HCT116 (cell line): ENCODE measurements at regions not wholly inside any gene's neighbourhood (a gene's known extent, or its start where the extent isn't known, plus 50 kb on each side); places are given as distances from the start of the nearest gene placed in this dataset.

Source experiments
- ATAC-seq: fragments of 200-7000 bp; cut with Tn5 transposase; 2 replicates; pipeline ENCODE4 v1.9.1; 2020; ENCODE audit warnings: mild to moderate bottlenecking, moderate library complexity
- BruUV-seq: library from RNA; stranded (reverse); fragments of 400-500 nt; replicated peaks from 2 replicates; lab custom pipeline; 2021; lab: Mats Ljungman, UMichigan
- CTCF ChIA-PET: fragments of 300-600 bp; sonication (Branson Sonifier 250); formaldehyde crosslinking; loops from one replicate; lab custom pipeline; 2021; ENCODE audit warnings: antibody characterized with exemption; lab: Charles Lee
- POLR2A ChIA-PET: fragments of 300-600, 350-600 bp; sonication (Branson Sonifier 250); formaldehyde crosslinking; loops from one replicate; lab custom pipeline; 2021; ENCODE audit warnings: antibody characterized with exemption; lab: Charles Lee
- RAD21 ChIA-PET, 2 experiments: fragments of 300-600 bp; sonication (Branson Sonifier 250); formaldehyde crosslinking; loops; one replicate each; lab custom pipeline; 2023; ENCODE audit warnings: low total read pairs in 2 of 2; ENCODE audit not compliant: uncharacterized antibody in 2 of 2, unreplicated experiment in 2 of 2, low non-redundant PET in 1 of 2; lab: Charles Lee
- DNase-seq: peaks from one replicate; pipeline ENCODE4 v3.0.0-alpha.2; 2010; ENCODE audit warnings: low read depth, low spot score
- H2AFZ ChIP-seq: fragments of 200-600 bp; shearing (Covaris generic), sonication (generic); 2 replicates; pipeline ENCODE4 v1.6.1; 2017; ENCODE audit warnings: low read depth, mixed run types, mixed read lengths, antibody characterized with exemption, low read length; ENCODE audit not compliant: poor library complexity, severe bottlenecking
- H3K27ac ChIP-seq: 2 replicates; pipeline ENCODE4 v1.5.1; 2012; ENCODE audit warnings: low read depth, low read length
- H3K27me3 ChIP-seq: fragments of 200-600 bp; sonication (generic); 2 replicates; pipeline ENCODE4 v1.6.1; 2016; ENCODE audit warnings: mixed run types, low read length, mixed read lengths; ENCODE audit not compliant: insufficient read depth
- H3K36me3 ChIP-seq, 2 experiments: fragments of 200-500 bp in 1 of 2; fragments of 200-600 bp in 1 of 2; sonication (Bioruptor generic) in 1 of 2; sonication (generic) in 1 of 2; 2 replicates each; pipeline versions ENCODE4 v1.5.1 to v1.6.1; 2014 to 2016; ENCODE audit warnings: low read length in 2 of 2, inconsistent platforms in 1 of 2, mixed read lengths in 1 of 2, mixed run types in 1 of 2; ENCODE audit not compliant: insufficient read depth in 2 of 2, control insufficient read depth in 1 of 2
- H3K4me1 ChIP-seq, 2 experiments: fragments of 200-600 bp in 1 of 2; sonication (generic) in 1 of 2; 2 replicates each; pipeline versions ENCODE4 v1.5.1 to v1.6.1; 2012 to 2017; ENCODE audit warnings: low read length in 2 of 2, inconsistent platforms in 1 of 2, mild to moderate bottlenecking in 1 of 2, mixed read lengths in 1 of 2, mixed run types in 1 of 2, moderate library complexity in 1 of 2; ENCODE audit not compliant: insufficient read depth in 2 of 2, control insufficient read depth in 1 of 2
- H3K4me2 ChIP-seq: fragments of 200-600 bp; sonication (generic); 2 replicates; pipeline ENCODE4 v1.6.1; 2017; ENCODE audit warnings: mixed run types, low read length, mixed read lengths
- H3K4me3 ChIP-seq, 2 experiments: fragments of 200-600 bp in 1 of 2; sonication (generic) in 1 of 2; replicated peaks in 1 of 2; 2 replicates each; pipeline ENCODE4 v1.5.1; 2011 to 2016; ENCODE audit warnings: low read length in 2 of 2, control low read depth in 1 of 2, low read depth in 1 of 2, mild to moderate bottlenecking in 1 of 2, mixed read lengths in 1 of 2, mixed run types in 1 of 2
- H3K79me2 ChIP-seq: fragments of 200-600 bp; sonication (generic); 2 replicates; pipeline ENCODE4 v1.6.1; 2017; ENCODE audit warnings: mild to moderate bottlenecking, mixed run types, low read length, moderate library complexity, mixed read lengths; ENCODE audit not compliant: insufficient read depth
- H3K9ac ChIP-seq: fragments of 200-600 bp; sonication (generic); 2 replicates; pipeline ENCODE4 v1.6.1; 2016; ENCODE audit warnings: low read length, mixed read lengths
- H3K9me2 ChIP-seq: fragments of 200-600 bp; sonication (generic), shearing (Covaris generic); 2 replicates; pipeline ENCODE4 v1.6.1; 2017; ENCODE audit warnings: mixed run types, mild to moderate bottlenecking, moderate library complexity; ENCODE audit not compliant: insufficient read depth
- H3K9me3 ChIP-seq, 2 experiments: fragments of 200-500 bp in 1 of 2; fragments of 200-600 bp in 1 of 2; sonication (Bioruptor generic) in 1 of 2; sonication (generic) in 1 of 2; 2 replicates each; pipeline ENCODE4 v1.6.1; 2014 to 2017; ENCODE audit warnings: low read length in 2 of 2, mixed read lengths in 2 of 2, inconsistent platforms in 1 of 2, low read depth in 1 of 2, mild to moderate bottlenecking in 1 of 2, mixed run types in 1 of 2, moderate library complexity in 1 of 2; ENCODE audit not compliant: control insufficient read depth in 1 of 2, insufficient read depth in 1 of 2
- H4K20me1 ChIP-seq: fragments of 200-600 bp; sonication (generic), shearing (Covaris generic); 2 replicates; pipeline ENCODE4 v1.6.1; 2017; ENCODE audit warnings: mixed run types, mild to moderate bottlenecking, moderate library complexity; ENCODE audit not compliant: insufficient read depth
- EGR1 ChIP-seq: IDR thresholded peaks from 2 replicates; pipeline ENCODE4 v1.6.1; 2012; ENCODE audit warnings: low read depth
- EZH2 ChIP-seq: fragments of 200-600 bp; sonication (generic); IDR thresholded peaks from 2 replicates; pipeline ENCODE4 v1.6.1; 2017; ENCODE audit warnings: antibody characterized with exemption, mixed run types
- POLR2AphosphoS5 ChIP-seq: IDR thresholded peaks from 2 replicates; pipeline ENCODE4 v1.6.1; 2011; ENCODE audit warnings: mild to moderate bottlenecking, low read depth, low read length, moderate library complexity
- RAD21 ChIP-seq: IDR thresholded peaks from 2 replicates; pipeline ENCODE4 v1.6.1; 2012; ENCODE audit warnings: low read depth, mild to moderate bottlenecking
- SIN3A ChIP-seq: IDR thresholded peaks from 2 replicates; pipeline ENCODE4 v1.6.1; 2012; ENCODE audit warnings: low read depth
- SRF ChIP-seq: IDR thresholded peaks from 2 replicates; pipeline ENCODE4 v1.6.1; 2012; ENCODE audit warnings: low read depth
- ZFX ChIP-seq: fragments of 450-650 bp; IDR thresholded peaks from 2 replicates; pipeline ENCODE4 v1.6.1; 2017
- ZNF274 ChIP-seq: fragments of 200-500 bp; sonication (Bioruptor generic); IDR thresholded peaks from 2 replicates; pipeline ENCODE4 v1.6.1; 2014; ENCODE audit warnings: mild to moderate bottlenecking, low read depth, low read length, inconsistent platforms
- intact Hi-C: fragments of 100-400 bp; cut with micrococcal nuclease; formaldehyde crosslinking; loops from 2 replicates; pipeline ENCODE4 v1.10.0; 2022
- TF ChIP-seq, protein P1 (sequence below): IDR thresholded peaks from 2 replicates; pipeline ENCODE4 v1.6.1; 2012
- TF ChIP-seq, protein P2 (sequence below): IDR thresholded peaks from 2 replicates; pipeline ENCODE4 v1.6.1; 2012
- TF ChIP-seq, protein P3 (sequence below): IDR thresholded peaks from 2 replicates; pipeline ENCODE4 v1.6.1; 2011; ENCODE audit warnings: mild to moderate bottlenecking, low read length, moderate library complexity; ENCODE audit not compliant: insufficient replicate concordance; ENCODE audit errors: extremely low read depth
- TF ChIP-seq, protein P4 (sequence below), 3 experiments: fragments of 200-600 bp in 1 of 3; sonication (generic) in 1 of 3; IDR thresholded peaks in 2 of 3; conservative IDR thresholded peaks in 1 of 3; 2 replicates each; pipeline ENCODE4 v1.5.1; 2012 to 2017; ENCODE audit warnings: low read depth in 2 of 3, low read length in 2 of 3, antibody characterized with exemption in 1 of 3, borderline replicate concordance in 1 of 3, control low read depth in 1 of 3, mild to moderate bottlenecking in 1 of 3, mixed read lengths in 1 of 3, mixed run types in 1 of 3, moderate library complexity in 1 of 3; ENCODE audit not compliant: insufficient read depth in 1 of 3

DNA sequence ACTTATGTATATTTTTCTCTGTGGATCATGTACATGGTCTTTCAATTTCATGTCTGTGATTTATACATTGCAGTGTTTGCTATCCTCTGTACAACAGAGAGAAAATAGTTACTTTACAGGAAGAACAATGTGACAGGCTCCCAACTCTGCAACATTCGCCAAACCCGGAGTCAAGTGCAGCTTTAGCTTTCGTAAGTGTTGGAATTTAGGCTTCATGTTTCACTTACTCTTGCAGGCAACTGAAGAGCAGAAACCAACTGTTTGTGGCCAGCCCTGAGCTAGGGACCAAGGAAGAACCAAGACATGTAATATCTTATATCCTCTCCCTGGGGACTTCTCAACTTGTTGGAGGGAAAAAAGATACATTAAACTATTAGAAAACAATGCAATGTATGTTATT, 147.9 kb downstream of the C5orf15 start:
- no peaks in the 10 kb centered on the region for H3K79me2 ChIP-seq
- H3K36me3 ChIP-seq = no peaks in the 10 kb centered on the region
- H3K27ac ChIP-seq = no peak overlapping the region
- no TSS peak for BruUV-seq
- no peak overlapping the region for H3K4me2 ChIP-seq
- no peak overlapping the region for H2AFZ ChIP-seq
- H3K4me1 ChIP-seq = no peaks in the 10 kb centered on the region
- H3K9me3 ChIP-seq = no peaks in the 10 kb centered on the region
- ChIA-PET RAD21 (no interaction called here), CTCF (no interaction called here), POLR2A (no interaction called here)
- TF ChIP-seq, protein P1, sequence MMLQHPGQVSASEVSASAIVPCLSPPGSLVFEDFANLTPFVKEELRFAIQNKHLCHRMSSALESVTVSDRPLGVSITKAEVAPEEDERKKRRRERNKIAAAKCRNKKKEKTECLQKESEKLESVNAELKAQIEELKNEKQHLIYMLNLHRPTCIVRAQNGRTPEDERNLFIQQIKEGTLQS = no peak
- TF ChIP-seq RAD21 = no peak
- no peak for TF ChIP-seq EGR1
- no peak for TF ChIP-seq ZFX
- no peak for TF ChIP-seq SRF
- TF ChIP-seq, protein P2, sequence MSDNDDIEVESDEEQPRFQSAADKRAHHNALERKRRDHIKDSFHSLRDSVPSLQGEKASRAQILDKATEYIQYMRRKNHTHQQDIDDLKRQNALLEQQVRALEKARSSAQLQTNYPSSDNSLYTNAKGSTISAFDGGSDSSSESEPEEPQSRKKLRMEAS = no peak
- TF ChIP-seq, protein P3, sequence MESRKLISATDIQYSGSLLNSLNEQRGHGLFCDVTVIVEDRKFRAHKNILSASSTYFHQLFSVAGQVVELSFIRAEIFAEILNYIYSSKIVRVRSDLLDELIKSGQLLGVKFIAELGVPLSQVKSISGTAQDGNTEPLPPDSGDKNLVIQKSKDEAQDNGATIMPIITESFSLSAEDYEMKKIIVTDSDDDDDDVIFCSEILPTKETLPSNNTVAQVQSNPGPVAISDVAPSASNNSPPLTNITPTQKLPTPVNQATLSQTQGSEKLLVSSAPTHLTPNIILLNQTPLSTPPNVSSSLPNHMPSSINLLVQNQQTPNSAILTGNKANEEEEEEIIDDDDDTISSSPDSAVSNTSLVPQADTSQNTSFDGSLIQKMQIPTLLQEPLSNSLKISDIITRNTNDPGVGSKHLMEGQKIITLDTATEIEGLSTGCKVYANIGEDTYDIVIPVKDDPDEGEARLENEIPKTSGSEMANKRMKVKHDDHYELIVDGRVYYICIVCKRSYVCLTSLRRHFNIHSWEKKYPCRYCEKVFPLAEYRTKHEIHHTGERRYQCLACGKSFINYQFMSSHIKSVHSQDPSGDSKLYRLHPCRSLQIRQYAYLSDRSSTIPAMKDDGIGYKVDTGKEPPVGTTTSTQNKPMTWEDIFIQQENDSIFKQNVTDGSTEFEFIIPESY = no peak
- TF ChIP-seq, protein P4, sequence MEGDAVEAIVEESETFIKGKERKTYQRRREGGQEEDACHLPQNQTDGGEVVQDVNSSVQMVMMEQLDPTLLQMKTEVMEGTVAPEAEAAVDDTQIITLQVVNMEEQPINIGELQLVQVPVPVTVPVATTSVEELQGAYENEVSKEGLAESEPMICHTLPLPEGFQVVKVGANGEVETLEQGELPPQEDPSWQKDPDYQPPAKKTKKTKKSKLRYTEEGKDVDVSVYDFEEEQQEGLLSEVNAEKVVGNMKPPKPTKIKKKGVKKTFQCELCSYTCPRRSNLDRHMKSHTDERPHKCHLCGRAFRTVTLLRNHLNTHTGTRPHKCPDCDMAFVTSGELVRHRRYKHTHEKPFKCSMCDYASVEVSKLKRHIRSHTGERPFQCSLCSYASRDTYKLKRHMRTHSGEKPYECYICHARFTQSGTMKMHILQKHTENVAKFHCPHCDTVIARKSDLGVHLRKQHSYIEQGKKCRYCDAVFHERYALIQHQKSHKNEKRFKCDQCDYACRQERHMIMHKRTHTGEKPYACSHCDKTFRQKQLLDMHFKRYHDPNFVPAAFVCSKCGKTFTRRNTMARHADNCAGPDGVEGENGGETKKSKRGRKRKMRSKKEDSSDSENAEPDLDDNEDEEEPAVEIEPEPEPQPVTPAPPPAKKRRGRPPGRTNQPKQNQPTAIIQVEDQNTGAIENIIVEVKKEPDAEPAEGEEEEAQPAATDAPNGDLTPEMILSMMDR (IDR thresholded peaks at IDR 0.05 in 2 of 3, conservative IDR thresholded peaks at IDR 0.05 in 1 of 3; ENCODE audit: borderline replicate concordance in 1 of 3, insufficient read depth in 1 of 3, low read depth in 2 of 3, low read length in 2 of 3) = no peak
- TF ChIP-seq SIN3A = no peak
- no peak for TF ChIP-seq EZH2
- no peak for TF ChIP-seq POLR2AphosphoS5
- TF ChIP-seq ZNF274 = no peak
- H3K9me2 ChIP-seq = no peaks in the 10 kb centered on the region
- H3K27me3 ChIP-seq = peaks cover 47% of the 10 kb centered on the region
- DNase-seq = no peak
- H3K9ac ChIP-seq = no peak overlapping the region
- no peaks in the 10 kb centered on the region for H4K20me1 ChIP-seq
- ATAC-seq = no peak
- no peak overlapping the region for H3K4me3 ChIP-seq
- intact Hi-C loops = no loop called here
